ENCODE measurements at regions not wholly inside any gene's neighbourhood (a gene's known extent, or its start where the extent isn't known, plus 50 kb on each side); places are given as distances from the start of the nearest gene placed in this dataset.

DNA sequence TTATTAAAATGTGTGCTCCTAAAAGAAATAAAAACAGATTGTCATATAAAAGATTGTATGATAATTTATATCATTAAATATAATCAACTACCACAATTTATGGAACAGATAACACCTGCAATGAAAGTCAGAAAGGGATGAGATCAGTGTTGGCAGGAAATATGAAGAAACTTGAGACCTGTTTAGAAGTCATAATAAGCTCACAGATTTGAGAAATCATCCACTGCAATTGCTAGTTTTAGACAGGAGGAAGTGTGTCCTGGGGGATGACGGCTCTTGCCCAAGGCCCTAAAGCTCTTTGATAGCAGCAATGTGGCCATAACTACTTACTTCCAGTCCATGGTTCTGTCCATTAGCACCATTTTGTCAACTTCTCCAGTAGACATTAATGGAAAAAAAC lies 122.8 kb upstream of the SOX5 start:
- no peak overlapping the region for H3K9ac ChIP-seq (ENCODE audit: insufficient read depth, low read depth, low read length)
- no peak for ATAC-seq
- H3K36me3 ChIP-seq (replicated peaks in 1 of 2; ENCODE audit: control insufficient read depth in 1 of 2, insufficient read depth in 2 of 2, low read length in 2 of 2): no peaks in the 10 kb centered on the region
- BruUV-seq (replicated peaks): no TSS peak
- CTCF ChIA-PET (ENCODE audit: low intra/inter-chr PET ratio, low total read pairs): no interaction called here
- in situ Hi-C loops (cut with HindIII; ENCODE audit: extremely low pct_ligation_motif_present, low pct_unique_long_range_greater_than_20kb): loop anchor here (10.0 kb wide), 1 partner anchor 128 kb away; the partner anchor contains the start of gene SOX5
- no peaks in the 10 kb centered on the region for H3K9me3 ChIP-seq (ENCODE audit: low read length)
- no peak for FAIRE-seq
- TF ChIP-seq MLLT10 (CRISPR knock-in tag; IDR thresholded peaks at IDR 0.05) (no peak), ESRRA (CRISPR knock-in tag; IDR thresholded peaks at IDR 0.05; ENCODE audit: low read depth) (no peak), SUZ12 (IDR thresholded peaks at IDR 0.05; ENCODE audit: low read depth, low read length) (no peak), ZNF530 (CRISPR knock-in tag; IDR thresholded peaks at IDR 0.05; ENCODE audit: low read depth) (no peak)
- TF ChIP-seq, protein P1, sequence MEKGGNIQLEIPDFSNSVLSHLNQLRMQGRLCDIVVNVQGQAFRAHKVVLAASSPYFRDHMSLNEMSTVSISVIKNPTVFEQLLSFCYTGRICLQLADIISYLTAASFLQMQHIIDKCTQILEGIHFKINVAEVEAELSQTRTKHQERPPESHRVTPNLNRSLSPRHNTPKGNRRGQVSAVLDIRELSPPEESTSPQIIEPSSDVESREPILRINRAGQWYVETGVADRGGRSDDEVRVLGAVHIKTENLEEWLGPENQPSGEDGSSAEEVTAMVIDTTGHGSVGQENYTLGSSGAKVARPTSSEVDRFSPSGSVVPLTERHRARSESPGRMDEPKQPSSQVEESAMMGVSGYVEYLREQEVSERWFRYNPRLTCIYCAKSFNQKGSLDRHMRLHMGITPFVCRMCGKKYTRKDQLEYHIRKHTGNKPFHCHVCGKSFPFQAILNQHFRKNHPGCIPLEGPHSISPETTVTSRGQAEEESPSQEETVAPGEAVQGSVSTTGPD (CRISPR knock-in tag; IDR thresholded peaks at IDR 0.05): no peak
- TF ChIP-seq, protein P2, sequence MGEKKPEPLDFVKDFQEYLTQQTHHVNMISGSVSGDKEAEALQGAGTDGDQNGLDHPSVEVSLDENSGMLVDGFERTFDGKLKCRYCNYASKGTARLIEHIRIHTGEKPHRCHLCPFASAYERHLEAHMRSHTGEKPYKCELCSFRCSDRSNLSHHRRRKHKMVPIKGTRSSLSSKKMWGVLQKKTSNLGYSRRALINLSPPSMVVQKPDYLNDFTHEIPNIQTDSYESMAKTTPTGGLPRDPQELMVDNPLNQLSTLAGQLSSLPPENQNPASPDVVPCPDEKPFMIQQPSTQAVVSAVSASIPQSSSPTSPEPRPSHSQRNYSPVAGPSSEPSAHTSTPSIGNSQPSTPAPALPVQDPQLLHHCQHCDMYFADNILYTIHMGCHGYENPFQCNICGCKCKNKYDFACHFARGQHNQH (CRISPR knock-in tag; IDR thresholded peaks at IDR 0.05): no peak
- peaks cover 92% of the 10 kb centered on the region for H3K4me1 ChIP-seq (ENCODE audit: insufficient read depth, low read length)
- H3K27ac ChIP-seq (ENCODE audit: extremely low read length, insufficient read depth, low read length): no peak overlapping the region
- no peak overlapping the region for H3K4me3 ChIP-seq (replicated peaks in 1 of 3; ENCODE audit: insufficient read depth in 1 of 3, low read depth in 2 of 3, low read length in 3 of 3)
- H2AFZ ChIP-seq (ENCODE audit: low read length): no peak overlapping the region
- no peaks in the 10 kb centered on the region for H4K20me1 ChIP-seq (ENCODE audit: insufficient read depth, low read length)
- intact Hi-C loops (cut with micrococcal nuclease; ENCODE audit: unreplicated experiment): no loop called here
- H3K79me2 ChIP-seq (ENCODE audit: insufficient read depth, low read length): no peaks in the 10 kb centered on the region
- 100% methylated on average over 1 of the region's 1 CpG for WGBS (ENCODE audit: low lambda C conversion rate)
- POLR2A ChIA-PET: no interaction called here
- H3K4me2 ChIP-seq (ENCODE audit: low read depth, low read length): no peak overlapping the region
- H3K27me3 ChIP-seq (ENCODE audit: control insufficient read depth in 1 of 2, insufficient read depth in 2 of 2, low read length in 2 of 2): no peaks in the 10 kb centered on the region
- DNase-seq (ENCODE audit: low spot score): no peak

DNA sequence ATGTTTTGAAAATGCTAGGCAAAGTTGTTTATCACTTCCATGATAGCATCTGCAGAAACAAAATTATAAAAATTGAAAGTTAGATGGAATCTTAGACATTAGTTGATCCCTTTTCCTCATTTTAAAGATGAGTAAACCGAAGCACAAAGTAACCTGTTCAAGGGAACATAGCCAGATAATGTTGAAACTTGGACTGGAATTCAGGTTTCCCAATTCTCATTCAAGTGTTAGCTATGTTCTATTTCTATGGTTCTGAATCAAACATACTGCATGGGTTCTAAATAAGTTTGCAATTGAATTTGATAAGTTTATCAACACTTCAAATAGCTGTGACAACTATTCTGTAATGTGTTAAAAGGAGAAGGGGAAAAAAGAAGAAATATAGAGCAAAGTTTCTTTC lies 122.4 kb upstream of the SOX5 start:
- Histone ChIP-seq H3K79me2 (ENCODE audit: insufficient read depth, low read length) (no peaks in the 10 kb centered on the region), H3K4me3 (replicated peaks in 1 of 3; ENCODE audit: insufficient read depth in 1 of 3, low read depth in 2 of 3, low read length in 3 of 3) (no peak overlapping the region), H3K36me3 (replicated peaks in 1 of 2; ENCODE audit: control insufficient read depth in 1 of 2, insufficient read depth in 2 of 2, low read length in 2 of 2) (no peaks in the 10 kb centered on the region), H2AFZ (ENCODE audit: low read length) (no peak overlapping the region), H4K20me1 (ENCODE audit: insufficient read depth, low read length) (no peaks in the 10 kb centered on the region), H3K4me2 (ENCODE audit: low read depth, low read length) (no peak overlapping the region), H3K4me1 (ENCODE audit: insufficient read depth, low read length) (peaks cover 90% of the 10 kb centered on the region), H3K27ac (ENCODE audit: extremely low read length, insufficient read depth, low read length) (no peak overlapping the region), H3K9me3 (ENCODE audit: low read length) (no peaks in the 10 kb centered on the region), H3K27me3 (ENCODE audit: control insufficient read depth in 1 of 2, insufficient read depth in 2 of 2, low read length in 2 of 2) (no peaks in the 10 kb centered on the region), H3K9ac (ENCODE audit: insufficient read depth, low read depth, low read length) (no peak overlapping the region)
- ChIA-PET CTCF (ENCODE audit: low intra/inter-chr PET ratio, low total read pairs) (no interaction called here), POLR2A (no interaction called here)
- intact Hi-C loops (cut with micrococcal nuclease; ENCODE audit: unreplicated experiment): no loop called here
- 89% methylated on average over 1 of the region's 1 CpG for WGBS (ENCODE audit: low lambda C conversion rate)
- ATAC-seq: no peak
- no peak for DNase-seq (ENCODE audit: low spot score)
- in situ Hi-C loops (cut with HindIII; ENCODE audit: extremely low pct_ligation_motif_present, low pct_unique_long_range_greater_than_20kb): loop anchor here (10.0 kb wide), 1 partner anchor 127 kb away; the partner anchor contains the start of gene SOX5
- no peak for FAIRE-seq
- no TSS peak for BruUV-seq (replicated peaks)
- TF ChIP-seq CBX5 (CRISPR knock-in tag; IDR thresholded peaks at IDR 0.05; ENCODE audit: borderline replicate concordance) (no peak), ZNF879 (CRISPR knock-in tag; IDR thresholded peaks at IDR 0.05) (no peak), ZNF790 (CRISPR knock-in tag; IDR thresholded peaks at IDR 0.05; ENCODE audit: borderline replicate concordance) (no peak)
- TF ChIP-seq, protein P3, sequence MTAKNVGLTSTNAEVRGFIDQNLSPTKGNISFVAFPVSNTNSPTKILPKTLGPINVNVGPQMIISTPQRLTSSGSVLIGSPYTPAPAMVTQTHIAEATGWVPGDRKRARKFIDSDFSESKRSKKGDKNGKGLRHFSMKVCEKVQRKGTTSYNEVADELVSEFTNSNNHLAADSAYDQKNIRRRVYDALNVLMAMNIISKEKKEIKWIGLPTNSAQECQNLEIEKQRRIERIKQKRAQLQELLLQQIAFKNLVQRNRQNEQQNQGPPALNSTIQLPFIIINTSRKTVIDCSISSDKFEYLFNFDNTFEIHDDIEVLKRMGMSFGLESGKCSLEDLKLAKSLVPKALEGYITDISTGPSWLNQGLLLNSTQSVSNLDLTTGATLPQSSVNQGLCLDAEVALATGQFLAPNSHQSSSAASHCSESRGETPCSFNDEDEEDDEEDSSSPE (CRISPR knock-in tag; IDR thresholded peaks at IDR 0.05): no peak
- TF ChIP-seq, protein P4, sequence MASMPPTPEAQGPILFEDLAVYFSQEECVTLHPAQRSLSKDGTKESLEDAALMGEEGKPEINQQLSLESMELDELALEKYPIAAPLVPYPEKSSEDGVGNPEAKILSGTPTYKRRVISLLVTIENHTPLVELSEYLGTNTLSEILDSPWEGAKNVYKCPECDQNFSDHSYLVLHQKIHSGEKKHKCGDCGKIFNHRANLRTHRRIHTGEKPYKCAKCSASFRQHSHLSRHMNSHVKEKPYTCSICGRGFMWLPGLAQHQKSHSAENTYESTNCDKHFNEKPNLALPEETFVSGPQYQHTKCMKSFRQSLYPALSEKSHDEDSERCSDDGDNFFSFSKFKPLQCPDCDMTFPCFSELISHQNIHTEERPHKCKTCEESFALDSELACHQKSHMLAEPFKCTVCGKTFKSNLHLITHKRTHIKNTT (CRISPR knock-in tag; IDR thresholded peaks at IDR 0.05): no peak

All from HepG2 (cell line).